ENCODE measurements at regions not wholly inside any gene's neighbourhood (a gene's known extent, or its start where the extent isn't known, plus 50 kb on each side); places are given as distances from the start of the nearest gene placed in this dataset.

DNA sequence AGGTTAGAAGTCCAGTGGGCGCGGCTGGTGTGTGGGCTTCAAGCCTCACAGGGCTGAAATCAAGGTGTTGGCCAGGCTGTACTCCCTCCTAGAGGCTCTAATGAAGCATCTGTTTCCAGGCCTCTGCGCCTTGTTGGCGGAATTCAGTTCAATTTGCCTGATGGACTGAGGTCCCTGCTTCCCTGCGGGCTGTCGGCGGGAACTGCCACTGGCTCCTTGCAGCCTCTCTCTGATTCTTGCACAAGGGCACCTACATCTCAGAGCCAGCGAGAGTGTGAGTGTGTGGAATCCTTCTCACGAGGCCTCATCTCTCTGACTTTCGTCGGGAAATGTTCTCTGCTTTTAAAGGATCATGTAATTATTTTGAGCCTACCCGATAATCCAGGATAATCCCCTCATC lies 128.6 kb downstream of the DLEU7 start:
- no peak for DNase-seq (ENCODE audit: low spot score)

GRCh38 chr13:50715402-50716146 lies 127.9 kb downstream of the DLEU7 start:
- DNase-seq (ENCODE audit: low spot score) = no peak

DNA sequence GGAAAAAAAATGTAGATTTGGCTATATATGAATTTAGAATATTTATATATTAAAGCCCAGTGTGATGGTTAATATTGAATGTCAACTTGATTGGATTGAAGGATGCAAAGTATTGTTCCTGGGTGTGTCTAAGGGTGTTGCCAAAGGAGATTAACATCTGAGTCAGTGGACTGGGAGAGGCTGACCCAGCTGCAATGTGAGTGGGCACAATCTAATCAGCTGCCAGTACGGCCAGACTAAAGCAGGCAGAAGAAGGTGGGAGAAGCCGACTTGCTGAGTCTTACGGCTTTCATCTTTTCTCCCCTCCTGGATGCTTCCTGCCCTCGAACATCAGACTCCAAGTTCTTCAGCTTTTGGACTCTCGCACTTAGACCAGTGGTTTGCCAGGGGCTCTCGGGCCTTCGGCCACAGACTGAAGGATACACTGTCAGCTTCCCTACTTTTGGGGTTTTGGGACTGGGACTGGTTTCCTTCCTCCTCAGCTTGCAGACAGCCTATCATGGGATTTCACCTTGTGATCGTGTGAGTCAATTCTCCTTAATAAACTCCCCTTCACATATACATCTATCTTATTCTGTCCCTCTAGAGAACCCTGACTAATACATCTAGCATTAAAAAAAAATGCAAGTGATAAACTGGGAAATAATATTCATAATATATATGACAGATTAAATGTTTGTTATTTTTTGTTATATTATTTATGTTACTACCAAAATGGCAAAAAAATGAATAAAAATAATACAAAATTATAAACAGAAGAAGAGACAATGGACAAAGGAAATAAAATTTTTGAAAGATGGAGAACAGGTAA lies 122.4 kb downstream of the DLEU7 start:
- DNase-seq (ENCODE audit: low spot score) = no peak

GRCh38 chr13:50721672-50721992 lies 121.9 kb downstream of the DLEU7 start:
- no peak for DNase-seq (ENCODE audit: low spot score)

GRCh38 chr13:50722440-50723125 lies 120.9 kb downstream of the DLEU7 start:
- DNase-seq (ENCODE audit: low spot score) = no peak

- no peak for DNase-seq (ENCODE audit: low spot score)
Measured at GRCh38 chr13:50724438-50724837, 119.1 kb downstream of the DLEU7 start.

- DNase-seq (ENCODE audit: low spot score) = no peak
Measured at GRCh38 chr13:50724913-50725312, 118.6 kb downstream of the DLEU7 start.

DNA sequence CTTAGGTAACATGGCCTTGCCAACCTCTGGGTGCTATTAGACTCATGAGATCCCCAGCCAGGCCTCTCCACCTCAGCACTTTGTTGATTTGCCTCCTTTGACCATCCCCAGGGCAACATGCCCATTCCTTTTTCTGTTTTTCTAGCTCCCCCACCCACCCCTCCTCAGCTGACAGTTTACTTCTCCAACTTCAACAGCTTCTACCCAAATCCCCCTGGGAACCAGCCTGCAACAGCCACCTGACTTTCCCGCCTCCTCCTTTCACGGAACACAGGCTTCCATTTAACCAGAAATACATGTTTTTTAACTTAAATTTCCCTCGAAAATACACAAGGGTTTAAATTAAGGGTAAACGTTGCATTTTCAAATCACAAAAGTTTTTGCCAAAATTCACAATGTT lies 117.3 kb downstream of the DLEU7 start:
- DNase-seq (ENCODE audit: low spot score) = no peak

GRCh38 chr13:50729177-50729576 lies 114.3 kb downstream of the DLEU7 start:
- no peak for DNase-seq (ENCODE audit: low spot score)

- no peak for DNase-seq (ENCODE audit: low spot score)
Measured at GRCh38 chr13:50730496-50731351, 112.8 kb downstream of the DLEU7 start.

GRCh38 chr13:50731400-50731799 lies 112.1 kb downstream of the DLEU7 start:
- no peak for DNase-seq (ENCODE audit: low spot score)

GRCh38 chr13:50732712-50733111 lies 110.8 kb downstream of the DLEU7 start:
- no peak for DNase-seq (ENCODE audit: low spot score)

- no peak for DNase-seq (ENCODE audit: low spot score)
Measured at GRCh38 chr13:50733392-50733791, 110.1 kb downstream of the DLEU7 start.

DNA sequence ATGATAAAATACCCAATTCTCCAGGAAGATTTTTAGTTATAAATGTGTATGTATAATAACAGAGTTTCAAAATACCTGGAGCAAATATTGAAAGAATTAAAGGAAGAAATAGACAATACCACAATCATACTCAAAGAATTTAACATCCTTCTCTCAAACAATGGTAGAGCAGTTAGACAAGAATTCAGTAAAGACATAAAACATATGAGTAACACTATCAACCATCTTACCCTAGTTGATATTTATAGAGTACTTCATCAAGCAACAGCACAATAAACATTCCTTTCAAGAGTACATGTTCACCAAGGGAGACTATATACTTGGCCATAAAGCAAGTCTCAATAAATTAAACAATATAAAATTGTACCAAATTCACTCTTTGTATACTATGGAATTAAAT lies 108.4 kb downstream of the DLEU7 start:
- no peak for DNase-seq (ENCODE audit: low spot score)

- no peak for DNase-seq (ENCODE audit: low spot score)
Measured at GRCh38 chr13:50740052-50740741, 103.3 kb downstream of the DLEU7 start.

- no peak for DNase-seq (ENCODE audit: low spot score)
Measured at GRCh38 chr13:50742353-50742752, 101.1 kb downstream of the DLEU7 start.

- no peak for DNase-seq (ENCODE audit: low spot score)
Measured at GRCh38 chr13:50742968-50743367, 100.5 kb downstream of the DLEU7 start.

- no peak for DNase-seq (ENCODE audit: low spot score)
Measured at GRCh38 chr13:50744116-50744660, 99.3 kb downstream of the DLEU7 start.

- DNase-seq (ENCODE audit: low spot score) = no peak
Measured at GRCh38 chr13:50745542-50746115, 97.9 kb downstream of the DLEU7 start.

- no peak for DNase-seq (ENCODE audit: low spot score)
Measured at GRCh38 chr13:50747737-50748350, 95.6 kb downstream of the DLEU7 start.
